PC-9 (cell line): ENCODE measurements at regions not wholly inside any gene's neighbourhood (a gene's known extent, or its start where the extent isn't known, plus 50 kb on each side); places are given as distances from the start of the nearest gene placed in this dataset.

Source experiments
- EZH2 ChIP-seq: fragments of 200-600 bp; sonication (generic); IDR thresholded peaks from 2 replicates; pipeline ENCODE4 v1.8.0; 2017; ENCODE audit warnings: antibody characterized with exemption, low read depth
- TF ChIP-seq, protein P1 (sequence below): fragments of 200-600 bp; sonication (generic); conservative IDR thresholded peaks from 2 replicates; pipeline ENCODE4 v1.6.1; 2017; ENCODE audit warnings: mixed run types, antibody characterized with exemption, mild to moderate bottlenecking, moderate library complexity

DNA sequence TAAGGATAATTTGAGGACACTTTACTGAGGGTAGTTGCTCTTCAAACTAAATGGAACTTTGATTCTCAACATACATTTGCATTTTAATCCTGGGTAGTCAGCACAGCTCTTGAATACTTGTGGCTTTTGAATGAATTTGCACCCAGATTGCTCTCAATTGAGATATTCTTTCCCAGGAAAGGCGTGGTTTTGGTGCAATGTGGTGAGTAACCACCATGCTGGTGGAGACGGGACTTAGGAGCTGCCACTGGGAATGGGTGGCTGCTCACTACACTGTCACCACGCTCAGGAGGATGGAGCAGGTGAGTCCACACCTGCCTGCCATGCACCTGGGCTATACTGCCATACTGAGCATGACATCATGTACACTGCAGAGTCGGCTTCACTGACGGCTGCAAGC, 99.2 kb downstream of the IRX1 start:
- TF ChIP-seq, protein P1, sequence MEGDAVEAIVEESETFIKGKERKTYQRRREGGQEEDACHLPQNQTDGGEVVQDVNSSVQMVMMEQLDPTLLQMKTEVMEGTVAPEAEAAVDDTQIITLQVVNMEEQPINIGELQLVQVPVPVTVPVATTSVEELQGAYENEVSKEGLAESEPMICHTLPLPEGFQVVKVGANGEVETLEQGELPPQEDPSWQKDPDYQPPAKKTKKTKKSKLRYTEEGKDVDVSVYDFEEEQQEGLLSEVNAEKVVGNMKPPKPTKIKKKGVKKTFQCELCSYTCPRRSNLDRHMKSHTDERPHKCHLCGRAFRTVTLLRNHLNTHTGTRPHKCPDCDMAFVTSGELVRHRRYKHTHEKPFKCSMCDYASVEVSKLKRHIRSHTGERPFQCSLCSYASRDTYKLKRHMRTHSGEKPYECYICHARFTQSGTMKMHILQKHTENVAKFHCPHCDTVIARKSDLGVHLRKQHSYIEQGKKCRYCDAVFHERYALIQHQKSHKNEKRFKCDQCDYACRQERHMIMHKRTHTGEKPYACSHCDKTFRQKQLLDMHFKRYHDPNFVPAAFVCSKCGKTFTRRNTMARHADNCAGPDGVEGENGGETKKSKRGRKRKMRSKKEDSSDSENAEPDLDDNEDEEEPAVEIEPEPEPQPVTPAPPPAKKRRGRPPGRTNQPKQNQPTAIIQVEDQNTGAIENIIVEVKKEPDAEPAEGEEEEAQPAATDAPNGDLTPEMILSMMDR: no peak
- no peak for TF ChIP-seq EZH2
